GM12872 (cell line): ENCODE measurements at regions not wholly inside any gene's neighbourhood (a gene's known extent, or its start where the extent isn't known, plus 50 kb on each side); places are given as distances from the start of the nearest gene placed in this dataset.

Source experiments
- CTCF ChIP-seq: IDR thresholded peaks from 3 replicates; pipeline ENCODE4 v1.5.1; 2011; ENCODE audit warnings: low read depth, mild to moderate bottlenecking, low read length, moderate library complexity; ENCODE audit not compliant: insufficient read depth

- TF ChIP-seq CTCF = no peak
These were observed 1380.6 kb downstream of the DSC3 start for GRCh38 chr18:29661924-29662323.

- no peak for TF ChIP-seq CTCF
These were observed 1381.8 kb downstream of the DSC3 start for GRCh38 chr18:29660777-29661176.

- TF ChIP-seq CTCF = no peak
These were observed 1388.8 kb downstream of the DSC3 start for GRCh38 chr18:29653671-29654215.

- TF ChIP-seq CTCF = no peak
These were observed 1389.7 kb downstream of the DSC3 start for GRCh38 chr18:29652797-29653196.

- no peak for TF ChIP-seq CTCF
These were observed 1391.3 kb downstream of the DSC3 start for GRCh38 chr18:29651122-29651680.

GRCh38 chr18:29648891-29649290, 1393.7 kb downstream of the DSC3 start:
- TF ChIP-seq CTCF = no peak

GRCh38 chr18:29647700-29648099, 1394.8 kb downstream of the DSC3 start:
- TF ChIP-seq CTCF = no peak
